Loucy (cell line): ENCODE measurements at regions not wholly inside any gene's neighbourhood (a gene's known extent, or its start where the extent isn't known, plus 50 kb on each side); places are given as distances from the start of the nearest gene placed in this dataset.

Source experiments
- CTCF ChIP-seq: fragments of 200-600 bp; sonication (generic); conservative IDR thresholded peaks from 2 replicates; pipeline ENCODE4 v1.5.1; 2014; ENCODE audit warnings: mild to moderate bottlenecking, antibody characterized with exemption, low read length
- EZH2phosphoT487 ChIP-seq: fragments of 200-600 bp; IDR thresholded peaks from 2 replicates; pipeline ENCODE4 v1.6.1; 2018; ENCODE audit warnings: antibody characterized with exemption, mild to moderate bottlenecking, moderate library complexity, borderline replicate concordance

GRCh38 chr12:91944637-91945036 lies 201.0 kb downstream of the BTG1 start:
- TF ChIP-seq CTCF (no peak), EZH2phosphoT487 (no peak)
